Vagina (tissue), 2 donors: ENCODE measurements at regions not wholly inside any gene's neighbourhood (a gene's known extent, or its start where the extent isn't known, plus 50 kb on each side); places are given as distances from the start of the nearest gene placed in this dataset.
"Not testable (repeated sequence)": the region's sequence is repeated elsewhere in the genome, so short reads cannot be mapped to it uniquely, and the experiment has no call there.

Experiments
- DNase-seq, 2 donors: peaks; one replicate each; pipeline ENCODE4 v3.0.0-alpha.2; 2017; ENCODE audit errors: extremely low spot score in 2 of 2
- H3K27ac ChIP-seq: fragments of 200-600 bp; sonication (generic); one replicate; pipeline ENCODE4 v1.5.1; 2019
- H3K27me3 ChIP-seq: fragments of 200-600 bp; sonication (generic); one replicate; pipeline ENCODE4 v1.5.1; 2019
- H3K36me3 ChIP-seq, 2 donors: fragments of 200-600 bp; sonication (generic); one replicate each; pipeline ENCODE4 v1.5.1; 2017 to 2019
- H3K4me1 ChIP-seq: fragments of 200-600 bp; sonication (generic); one replicate; pipeline ENCODE4 v1.5.1; 2019
- H3K4me3 ChIP-seq, 2 donors: fragments of 200-600 bp; sonication (generic); 1 replicate in 1 of 2; 2 replicates in 1 of 2; pipeline ENCODE4 v1.5.1; 2016 to 2019
- H3K9me3 ChIP-seq: fragments of 200-600 bp; sonication (generic); one replicate; pipeline ENCODE4 v1.5.1; 2019
- CTCF ChIP-seq, 3 experiments: fragments of 450-650 bp in 2 of 3; fragments of 200-600 bp in 1 of 3; sonication (generic) in 1 of 3; IDR thresholded peaks; one replicate each; pipeline ENCODE4 v1.5.1; 2017 to 2019; ENCODE audit warnings: antibody characterized with exemption in 3 of 3, mild to moderate bottlenecking in 2 of 3, moderate library complexity in 2 of 3
- POLR2A ChIP-seq, 2 donors: fragments of 450-650 bp; IDR thresholded peaks; one replicate each; pipeline ENCODE4 v1.6.1; 2017; ENCODE audit warnings: antibody characterized with exemption in 2 of 2, mild to moderate bottlenecking in 2 of 2, moderate library complexity in 2 of 2
- POLR2AphosphoS5 ChIP-seq, 2 donors: sonication (generic); formaldehyde crosslinking; IDR thresholded peaks; one replicate each; pipeline ENCODE4 v1.9.0; 2017; ENCODE audit warnings: antibody characterized with exemption in 2 of 2, mild to moderate bottlenecking in 2 of 2, low read depth in 1 of 2; ENCODE audit not compliant: insufficient read depth in 1 of 2
- intact Hi-C: fragments of 100-400 bp; cut with DNase I; formaldehyde crosslinking; loops from one replicate; pipeline ENCODE4 v1.15.1; 2023

- Histone ChIP-seq H3K27me3 (no peaks in the 10 kb centered on the region), H3K36me3 (no peaks in the 10 kb centered on the region), H3K27ac (no peak overlapping the region), H3K4me3 (no peak overlapping the region), H3K9me3 (no peaks in the 10 kb centered on the region), H3K4me1 (peaks cover 4% of the 10 kb centered on the region)
- intact Hi-C loops = no loop called here
- TF ChIP-seq POLR2AphosphoS5 (IDR thresholded peaks at IDR 0.05; ENCODE audit: insufficient read depth in 1 of 2, low read depth in 1 of 2) (no peak), CTCF (IDR thresholded peaks at IDR 0.05) (no peak), POLR2A (IDR thresholded peaks at IDR 0.05) (no peak)
- DNase-seq = no peak
These were observed 427.0 kb upstream of the DDI1 start for GRCh38 chr11:103609117-103610066.

GRCh38 chr11:103610435-103610834 is 426.0 kb upstream of the DDI1 start:
- no peak for DNase-seq
- H3K27ac ChIP-seq = no peak overlapping the region
- intact Hi-C loops = no loop called here
- H3K4me1 ChIP-seq = peaks cover 4% of the 10 kb centered on the region
- H3K36me3 ChIP-seq = no peaks in the 10 kb centered on the region
- TF ChIP-seq POLR2A (IDR thresholded peaks at IDR 0.05) (no peak), CTCF (IDR thresholded peaks at IDR 0.05) (no peak), POLR2AphosphoS5 (IDR thresholded peaks at IDR 0.05; ENCODE audit: insufficient read depth in 1 of 2, low read depth in 1 of 2) (no peak)
- H3K9me3 ChIP-seq = no peaks in the 10 kb centered on the region
- H3K27me3 ChIP-seq = no peaks in the 10 kb centered on the region
- no peak overlapping the region for H3K4me3 ChIP-seq

- intact Hi-C loops, H3K36me3 ChIP-seq, DNase-seq, H3K4me3 ChIP-seq, H3K27ac ChIP-seq, H3K4me1 ChIP-seq, H3K9me3 ChIP-seq, H3K27me3 ChIP-seq: not testable (repeated sequence)
These were observed 424.7 kb upstream of the DDI1 start for GRCh38 chr11:103611526-103612260.

GRCh38 chr11:103612451-103612850 is 424.0 kb upstream of the DDI1 start:
- H3K9me3 ChIP-seq, H3K27ac ChIP-seq, intact Hi-C loops, H3K4me3 ChIP-seq, H3K36me3 ChIP-seq, DNase-seq, H3K4me1 ChIP-seq, H3K27me3 ChIP-seq: not testable (repeated sequence)

- H3K36me3 ChIP-seq, H3K4me1 ChIP-seq, H3K4me3 ChIP-seq, H3K27me3 ChIP-seq, H3K9me3 ChIP-seq, H3K27ac ChIP-seq, intact Hi-C loops, DNase-seq: not testable (repeated sequence)
These were observed 419.9 kb upstream of the DDI1 start for GRCh38 chr11:103616586-103616985.

- no peaks in the 10 kb centered on the region for H3K36me3 ChIP-seq
- no peaks in the 10 kb centered on the region for H3K4me1 ChIP-seq
- TF ChIP-seq POLR2A (IDR thresholded peaks at IDR 0.05) = no peak
- TF ChIP-seq POLR2AphosphoS5 (IDR thresholded peaks at IDR 0.05; ENCODE audit: insufficient read depth in 1 of 2, low read depth in 1 of 2) = no peak
- TF ChIP-seq CTCF (IDR thresholded peaks at IDR 0.05) = no peak
These were observed 417.9 kb upstream of the DDI1 start for GRCh38 chr11:103618528-103618927.

More at GRCh38 chr11:103618528-103618927, 417.9 kb upstream of the DDI1 start:
- intact Hi-C loops = no loop called here
- no peak overlapping the region for H3K4me3 ChIP-seq
- H3K27ac ChIP-seq = no peak overlapping the region
- DNase-seq = no peak
- H3K9me3 ChIP-seq = no peaks in the 10 kb centered on the region
- no peaks in the 10 kb centered on the region for H3K27me3 ChIP-seq
